ENCODE measurements at regions not wholly inside any gene's neighbourhood (a gene's known extent, or its start where the extent isn't known, plus 50 kb on each side); places are given as distances from the start of the nearest gene placed in this dataset.

DNA sequence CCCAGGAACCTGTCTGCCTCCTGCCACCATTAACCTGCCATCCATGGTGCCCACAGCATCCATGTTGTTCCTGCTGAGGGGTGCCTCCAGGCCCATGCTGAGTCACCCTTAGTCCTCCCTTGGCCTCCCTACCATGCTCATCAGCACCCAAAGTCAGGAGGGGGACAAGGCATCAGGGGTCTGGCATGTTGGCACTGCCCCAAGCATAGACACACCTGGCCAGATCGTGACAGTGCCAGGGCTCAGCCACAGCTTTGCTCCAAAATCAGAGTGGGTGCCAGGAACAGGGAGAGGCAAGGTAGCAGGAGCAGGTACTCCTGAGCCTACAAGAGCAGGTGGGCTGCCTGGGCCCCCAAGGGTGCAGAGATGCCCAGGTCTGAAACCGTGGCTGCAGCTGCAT, 566.6 kb downstream of the TLE1 start:
- TF ChIP-seq, protein P1, sequence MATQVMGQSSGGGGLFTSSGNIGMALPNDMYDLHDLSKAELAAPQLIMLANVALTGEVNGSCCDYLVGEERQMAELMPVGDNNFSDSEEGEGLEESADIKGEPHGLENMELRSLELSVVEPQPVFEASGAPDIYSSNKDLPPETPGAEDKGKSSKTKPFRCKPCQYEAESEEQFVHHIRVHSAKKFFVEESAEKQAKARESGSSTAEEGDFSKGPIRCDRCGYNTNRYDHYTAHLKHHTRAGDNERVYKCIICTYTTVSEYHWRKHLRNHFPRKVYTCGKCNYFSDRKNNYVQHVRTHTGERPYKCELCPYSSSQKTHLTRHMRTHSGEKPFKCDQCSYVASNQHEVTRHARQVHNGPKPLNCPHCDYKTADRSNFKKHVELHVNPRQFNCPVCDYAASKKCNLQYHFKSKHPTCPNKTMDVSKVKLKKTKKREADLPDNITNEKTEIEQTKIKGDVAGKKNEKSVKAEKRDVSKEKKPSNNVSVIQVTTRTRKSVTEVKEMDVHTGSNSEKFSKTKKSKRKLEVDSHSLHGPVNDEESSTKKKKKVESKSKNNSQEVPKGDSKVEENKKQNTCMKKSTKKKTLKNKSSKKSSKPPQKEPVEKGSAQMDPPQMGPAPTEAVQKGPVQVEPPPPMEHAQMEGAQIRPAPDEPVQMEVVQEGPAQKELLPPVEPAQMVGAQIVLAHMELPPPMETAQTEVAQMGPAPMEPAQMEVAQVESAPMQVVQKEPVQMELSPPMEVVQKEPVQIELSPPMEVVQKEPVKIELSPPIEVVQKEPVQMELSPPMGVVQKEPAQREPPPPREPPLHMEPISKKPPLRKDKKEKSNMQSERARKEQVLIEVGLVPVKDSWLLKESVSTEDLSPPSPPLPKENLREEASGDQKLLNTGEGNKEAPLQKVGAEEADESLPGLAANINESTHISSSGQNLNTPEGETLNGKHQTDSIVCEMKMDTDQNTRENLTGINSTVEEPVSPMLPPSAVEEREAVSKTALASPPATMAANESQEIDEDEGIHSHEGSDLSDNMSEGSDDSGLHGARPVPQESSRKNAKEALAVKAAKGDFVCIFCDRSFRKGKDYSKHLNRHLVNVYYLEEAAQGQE (IDR thresholded peaks at IDR 0.05; ENCODE audit: insufficient read depth in 1 of 2, low read depth in 2 of 2, low read length in 2 of 2): no peak
- TF ChIP-seq POLR2AphosphoS5 (IDR thresholded peaks at IDR 0.05; ENCODE audit: low read depth, low read length) (no peak), TAF1 (IDR thresholded peaks at IDR 0.05; ENCODE audit: borderline replicate concordance, insufficient read depth, low read length) (no peak), FOXP2 (optimal IDR thresholded peaks at IDR 0.05; ENCODE audit: borderline replicate concordance, extremely low read depth, extremely low read length, insufficient read depth) (no peak), SIN3A (IDR thresholded peaks at IDR 0.05; ENCODE audit: borderline replicate concordance, insufficient read depth, low read length) (no peak)
